Epithelial cell of proximal tubule (primary cell): ENCODE measurements at regions not wholly inside any gene's neighbourhood (a gene's known extent, or its start where the extent isn't known, plus 50 kb on each side); places are given as distances from the start of the nearest gene placed in this dataset.

ENCODE experiments used
- DNase-seq: peaks from one replicate; pipeline ENCODE4 v3.0.0-alpha.2; 2011; ENCODE audit warnings: low read depth
- H3K4me3 ChIP-seq: 2 replicates; pipeline ENCODE4 v1.5.1; 2011; ENCODE audit warnings: low read depth, mild to moderate bottlenecking, low read length
- TF ChIP-seq, protein P1 (sequence below): conservative IDR thresholded peaks from 2 replicates; pipeline ENCODE4 v1.5.1; 2012; ENCODE audit warnings: low read depth, mild to moderate bottlenecking, low read length

DNA sequence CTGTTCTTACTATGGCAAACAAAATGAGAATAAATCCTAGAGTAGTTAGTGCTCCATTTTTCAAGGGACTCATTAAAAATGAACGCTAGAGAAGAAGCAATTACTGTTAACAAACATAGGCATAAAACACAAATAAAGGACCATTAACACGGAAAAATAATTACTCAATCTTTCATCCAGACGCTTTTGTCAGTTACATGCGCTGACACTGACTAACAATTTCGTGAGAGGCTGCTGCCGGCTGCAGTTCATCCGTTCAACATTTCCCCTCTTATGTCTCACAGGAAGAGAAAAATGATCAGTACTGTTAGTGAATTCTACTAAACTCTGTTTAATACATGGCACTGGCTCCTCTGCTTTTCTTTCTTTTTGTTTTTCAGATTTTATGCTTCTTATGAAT, 472.7 kb upstream of the FLRT2 start:
- TF ChIP-seq, protein P1, sequence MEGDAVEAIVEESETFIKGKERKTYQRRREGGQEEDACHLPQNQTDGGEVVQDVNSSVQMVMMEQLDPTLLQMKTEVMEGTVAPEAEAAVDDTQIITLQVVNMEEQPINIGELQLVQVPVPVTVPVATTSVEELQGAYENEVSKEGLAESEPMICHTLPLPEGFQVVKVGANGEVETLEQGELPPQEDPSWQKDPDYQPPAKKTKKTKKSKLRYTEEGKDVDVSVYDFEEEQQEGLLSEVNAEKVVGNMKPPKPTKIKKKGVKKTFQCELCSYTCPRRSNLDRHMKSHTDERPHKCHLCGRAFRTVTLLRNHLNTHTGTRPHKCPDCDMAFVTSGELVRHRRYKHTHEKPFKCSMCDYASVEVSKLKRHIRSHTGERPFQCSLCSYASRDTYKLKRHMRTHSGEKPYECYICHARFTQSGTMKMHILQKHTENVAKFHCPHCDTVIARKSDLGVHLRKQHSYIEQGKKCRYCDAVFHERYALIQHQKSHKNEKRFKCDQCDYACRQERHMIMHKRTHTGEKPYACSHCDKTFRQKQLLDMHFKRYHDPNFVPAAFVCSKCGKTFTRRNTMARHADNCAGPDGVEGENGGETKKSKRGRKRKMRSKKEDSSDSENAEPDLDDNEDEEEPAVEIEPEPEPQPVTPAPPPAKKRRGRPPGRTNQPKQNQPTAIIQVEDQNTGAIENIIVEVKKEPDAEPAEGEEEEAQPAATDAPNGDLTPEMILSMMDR, result no peak
- no peak for DNase-seq
- H3K4me3 ChIP-seq, result no peak overlapping the region

DNA sequence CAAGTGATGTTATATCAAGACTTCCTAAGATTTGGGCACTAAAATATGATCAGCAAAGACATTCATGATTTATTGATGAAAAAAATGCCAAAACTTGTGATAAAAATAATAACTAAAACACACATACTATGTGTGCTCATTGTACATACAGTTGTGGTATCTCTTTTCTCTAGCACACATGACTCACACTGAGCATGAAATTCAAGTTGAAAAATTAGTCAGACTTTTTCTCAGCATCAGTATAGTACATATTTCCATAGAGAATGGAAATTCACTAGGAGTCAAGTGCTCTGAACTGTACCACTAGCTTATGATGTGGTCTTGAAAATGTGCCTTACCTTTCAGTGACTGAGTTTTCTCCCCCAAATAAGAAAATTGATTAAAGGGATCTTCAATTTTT, 471.8 kb upstream of the FLRT2 start:
- H3K4me3 ChIP-seq, result no peak overlapping the region
- DNase-seq, result no peak
- TF ChIP-seq, protein P1, result no peak

DNA sequence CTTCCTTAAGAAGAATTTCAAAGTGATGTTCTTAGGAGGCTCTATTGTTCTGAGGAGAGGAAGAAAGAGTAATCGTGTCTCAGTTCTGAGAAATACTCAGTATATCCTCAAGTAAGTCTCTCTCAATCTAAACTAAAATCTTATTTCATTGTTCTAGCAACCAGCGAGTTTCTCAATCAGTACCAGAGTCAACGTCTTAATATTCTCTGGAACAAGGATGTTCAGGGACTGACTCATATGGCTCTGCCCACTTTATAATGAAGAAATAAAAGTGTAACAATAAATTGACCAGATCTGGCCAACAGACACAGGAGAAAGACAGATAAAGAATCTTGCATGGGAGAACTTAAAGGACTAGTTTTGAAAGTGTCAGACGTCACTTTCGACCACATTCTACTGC, 469.8 kb upstream of the FLRT2 start:
- DNase-seq, result no peak
- no peak overlapping the region for H3K4me3 ChIP-seq
- TF ChIP-seq, protein P1, result no peak

DNA sequence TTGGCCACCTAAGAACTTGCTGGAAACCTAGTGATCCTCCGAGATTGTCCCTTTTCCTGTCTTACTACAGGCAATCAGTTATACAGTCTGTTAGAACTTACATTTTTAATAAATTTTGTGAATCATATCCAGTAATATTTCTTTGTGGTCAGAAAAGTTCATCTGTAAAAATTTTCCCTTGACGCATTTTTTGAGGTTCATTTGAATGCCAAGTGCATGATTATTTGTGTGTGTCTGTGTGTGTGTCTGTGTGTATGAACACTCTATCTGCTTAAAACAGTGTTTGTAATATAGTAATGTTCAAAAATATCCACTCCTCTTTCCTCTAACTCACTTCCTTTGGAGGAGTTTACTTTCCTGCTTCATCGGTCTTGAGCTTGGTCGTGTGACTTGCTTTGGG, 468.7 kb upstream of the FLRT2 start:
- H3K4me3 ChIP-seq, result no peak overlapping the region
- DNase-seq, result no peak
- TF ChIP-seq, protein P1, result no peak

DNA sequence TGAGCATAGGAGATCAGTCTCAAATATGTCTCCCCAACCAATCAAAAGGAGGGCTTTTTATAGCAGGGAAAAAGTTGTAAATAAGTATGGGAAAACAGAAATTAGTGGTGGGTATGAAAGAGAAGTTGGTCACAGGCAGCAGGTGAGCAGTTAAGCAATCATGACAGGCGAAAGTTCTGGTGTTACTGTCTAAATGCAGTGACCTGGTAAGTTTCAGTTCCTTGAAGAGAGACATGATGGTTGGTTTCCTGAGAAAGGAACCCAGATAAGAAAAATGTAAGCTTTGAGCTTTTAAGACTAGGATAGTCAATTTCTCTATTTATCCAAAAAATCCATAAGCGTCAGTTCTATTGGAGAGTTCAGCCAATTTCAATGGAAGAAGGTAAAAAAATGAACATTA, 466.2 kb upstream of the FLRT2 start:
- TF ChIP-seq, protein P1, result no peak
- no peak overlapping the region for H3K4me3 ChIP-seq
- no peak for DNase-seq

DNA sequence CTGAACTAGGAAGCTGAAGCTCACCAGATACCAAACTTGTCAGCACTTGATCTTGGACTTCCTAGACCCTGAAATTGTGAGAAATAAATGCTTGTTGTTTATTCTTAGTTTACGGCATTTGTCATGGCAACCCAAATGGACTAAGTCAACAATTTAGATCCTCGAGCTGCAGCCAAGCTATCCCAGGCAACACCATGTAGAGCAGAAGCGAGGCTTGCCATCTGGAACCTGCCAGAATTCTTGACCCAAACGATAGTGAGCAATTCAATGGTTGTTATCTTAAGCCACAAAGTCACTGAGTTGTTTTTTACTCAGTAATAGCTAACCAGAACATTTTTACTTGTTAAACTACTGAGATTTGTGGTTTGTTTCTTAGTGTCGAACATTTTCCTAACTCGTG, 458.5 kb upstream of the FLRT2 start:
- no peak for DNase-seq
- TF ChIP-seq, protein P1, result no peak

DNA sequence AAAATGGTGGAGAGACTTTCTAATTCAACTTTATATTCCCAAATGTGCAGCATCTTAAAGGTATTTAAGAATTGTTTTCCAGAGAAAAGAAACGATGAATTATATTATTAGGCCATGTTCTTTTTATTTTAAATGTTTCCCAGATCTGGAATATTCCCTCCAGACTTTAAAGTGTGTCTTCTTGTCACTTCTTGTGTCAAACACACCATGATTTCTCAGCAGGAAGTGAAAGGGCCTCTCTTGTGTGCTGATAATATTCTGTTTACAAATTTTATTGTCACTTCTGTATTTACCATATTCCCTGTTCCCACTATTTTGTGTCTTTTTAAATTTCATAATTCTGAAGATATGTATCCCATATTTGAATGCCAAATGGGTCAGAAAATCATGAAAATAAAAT, 455.0 kb upstream of the FLRT2 start:
- DNase-seq, result no peak
- H3K4me3 ChIP-seq, result no peak overlapping the region
- TF ChIP-seq, protein P1, result no peak

More for the DNA sequence above, 458.5 kb upstream of the FLRT2 start:
- H3K4me3 ChIP-seq, result no peak overlapping the region
